Skeletal muscle tissue (tissue), 3 donors: ENCODE measurements at regions not wholly inside any gene's neighbourhood (a gene's known extent, or its start where the extent isn't known, plus 50 kb on each side); places are given as distances from the start of the nearest gene placed in this dataset.

Source experiments
- H3K27ac ChIP-seq: one replicate; pipeline ENCODE4 v1.7.0; 2013; ENCODE audit warnings: mild to moderate bottlenecking, low read depth, low read length, inconsistent platforms
- H3K27me3 ChIP-seq, 3 donors: one replicate each; pipeline ENCODE4 v1.7.0; 2013; ENCODE audit warnings: low read length in 3 of 3; ENCODE audit not compliant: control insufficient read depth in 3 of 3, insufficient read depth in 3 of 3
- H3K36me3 ChIP-seq, 3 donors: one replicate each; pipeline ENCODE4 v1.7.0; 2013; ENCODE audit warnings: low read length in 3 of 3; ENCODE audit not compliant: control insufficient read depth in 3 of 3, insufficient read depth in 3 of 3
- H3K4me1 ChIP-seq, 3 donors: one replicate each; pipeline ENCODE4 v1.7.0; 2013; ENCODE audit warnings: low read length in 3 of 3, mild to moderate bottlenecking in 3 of 3; ENCODE audit not compliant: control insufficient read depth in 3 of 3, insufficient read depth in 3 of 3
- H3K4me3 ChIP-seq, 3 donors: one replicate each; pipeline ENCODE4 v1.7.0; 2013; ENCODE audit warnings: low read length in 3 of 3
- H3K9ac ChIP-seq, 3 donors: one replicate each; pipeline ENCODE4 v1.7.0; 2013; ENCODE audit warnings: low read length in 3 of 3, mild to moderate bottlenecking in 3 of 3, moderate library complexity in 2 of 3, low read depth in 1 of 3
- H3K9me3 ChIP-seq, 3 donors: one replicate each; pipeline ENCODE4 v1.7.0; 2013; ENCODE audit warnings: low read length in 3 of 3; ENCODE audit not compliant: control insufficient read depth in 3 of 3
- donor health status: Osteomylitis.

- H3K27me3 ChIP-seq = no peaks in the 10 kb centered on the region
- no peaks in the 10 kb centered on the region for H3K36me3 ChIP-seq
- H3K9ac ChIP-seq = no peak overlapping the region
- H3K27ac ChIP-seq = no peak overlapping the region
- H3K9me3 ChIP-seq = no peaks in the 10 kb centered on the region
- H3K4me1 ChIP-seq = no peaks in the 10 kb centered on the region
- H3K4me3 ChIP-seq = no peak overlapping the region
Observed at GRCh38 chr17:63120406-63120805, 154.4 kb downstream of the TANC2 start.

GRCh38 chr17:63124536-63124935, 158.5 kb downstream of the TANC2 start:
- Histone ChIP-seq H3K4me3 (no peak overlapping the region), H3K4me1 (no peaks in the 10 kb centered on the region), H3K36me3 (no peaks in the 10 kb centered on the region), H3K27me3 (no peaks in the 10 kb centered on the region), H3K27ac (no peak overlapping the region), H3K9ac (no peak overlapping the region), H3K9me3 (no peaks in the 10 kb centered on the region)

- Histone ChIP-seq H3K4me3 (no peak overlapping the region), H3K36me3 (no peaks in the 10 kb centered on the region), H3K9me3 (no peaks in the 10 kb centered on the region)
Observed at GRCh38 chr17:63124958-63125357, 158.9 kb downstream of the TANC2 start.

GRCh38 chr17:63125987-63126386, 160.0 kb downstream of the TANC2 start:
- H3K4me1 ChIP-seq = no peaks in the 10 kb centered on the region
- H3K36me3 ChIP-seq = no peaks in the 10 kb centered on the region

More at GRCh38 chr17:63124958-63125357, 158.9 kb downstream of the TANC2 start:
- Histone ChIP-seq H3K4me1 (no peaks in the 10 kb centered on the region), H3K27ac (no peak overlapping the region), H3K9ac (no peak overlapping the region), H3K27me3 (no peaks in the 10 kb centered on the region)

GRCh38 chr17:63126607-63127006, 160.6 kb downstream of the TANC2 start:
- H3K9ac ChIP-seq = no peak overlapping the region
- H3K36me3 ChIP-seq = no peaks in the 10 kb centered on the region
- H3K4me3 ChIP-seq = no peak overlapping the region
- H3K27me3 ChIP-seq = no peaks in the 10 kb centered on the region
- no peak overlapping the region for H3K27ac ChIP-seq
- H3K4me1 ChIP-seq = no peaks in the 10 kb centered on the region
- H3K9me3 ChIP-seq = no peaks in the 10 kb centered on the region

More at GRCh38 chr17:63125987-63126386, 160.0 kb downstream of the TANC2 start:
- no peak overlapping the region for H3K9ac ChIP-seq
- no peaks in the 10 kb centered on the region for H3K9me3 ChIP-seq
- H3K27ac ChIP-seq = no peak overlapping the region
- no peaks in the 10 kb centered on the region for H3K27me3 ChIP-seq
- H3K4me3 ChIP-seq = no peak overlapping the region

GRCh38 chr17:63132459-63132911, 166.4 kb downstream of the TANC2 start:
- Histone ChIP-seq H3K27me3 (no peaks in the 10 kb centered on the region), H3K9me3 (no peaks in the 10 kb centered on the region), H3K27ac (no peak overlapping the region), H3K4me3 (no peak overlapping the region), H3K36me3 (no peaks in the 10 kb centered on the region), H3K9ac (no peak overlapping the region), H3K4me1 (no peaks in the 10 kb centered on the region)

GRCh38 chr17:63133491-63133890, 167.5 kb downstream of the TANC2 start:
- Histone ChIP-seq H3K9ac (no peak overlapping the region), H3K36me3 (no peaks in the 10 kb centered on the region), H3K27me3 (no peaks in the 10 kb centered on the region), H3K27ac (no peak overlapping the region), H3K9me3 (no peaks in the 10 kb centered on the region), H3K4me3 (no peak overlapping the region), H3K4me1 (no peaks in the 10 kb centered on the region)

GRCh38 chr17:63134867-63135266, 168.8 kb downstream of the TANC2 start:
- Histone ChIP-seq H3K27me3 (no peaks in the 10 kb centered on the region), H3K9ac (no peak overlapping the region), H3K4me3 (no peak overlapping the region), H3K27ac (no peak overlapping the region), H3K36me3 (no peaks in the 10 kb centered on the region), H3K9me3 (no peaks in the 10 kb centered on the region), H3K4me1 (no peaks in the 10 kb centered on the region)

GRCh38 chr17:63136369-63137012, 170.5 kb downstream of the TANC2 start:
- no peaks in the 10 kb centered on the region for H3K4me1 ChIP-seq
- H3K27me3 ChIP-seq = no peaks in the 10 kb centered on the region
- no peaks in the 10 kb centered on the region for H3K36me3 ChIP-seq
- no peak overlapping the region for H3K27ac ChIP-seq
- no peak overlapping the region for H3K9ac ChIP-seq
- H3K9me3 ChIP-seq = no peaks in the 10 kb centered on the region
- H3K4me3 ChIP-seq = no peak overlapping the region

- Histone ChIP-seq H3K9me3 (no peaks in the 10 kb centered on the region), H3K4me3 (no peak overlapping the region), H3K27ac (no peak overlapping the region), H3K36me3 (no peaks in the 10 kb centered on the region), H3K9ac (no peak overlapping the region), H3K4me1 (no peaks in the 10 kb centered on the region), H3K27me3 (no peaks in the 10 kb centered on the region)
Observed at GRCh38 chr17:63137163-63137562, 171.1 kb downstream of the TANC2 start.
